Endothelial cell of umbilical vein (primary cell): ENCODE measurements at regions not wholly inside any gene's neighbourhood (a gene's known extent, or its start where the extent isn't known, plus 50 kb on each side); places are given as distances from the start of the nearest gene placed in this dataset.

ENCODE experiments used
- BruUV-seq: library from RNA; stranded (reverse); fragments of 400-500 nt; replicated peaks from 2 replicates; lab custom pipeline; 2021; lab: Mats Ljungman, UMichigan
- CTCF ChIA-PET: fragments of 300-600, 350-600 bp; sonication (Branson Sonifier 250); formaldehyde crosslinking; loops from one replicate; lab custom pipeline; 2021; ENCODE audit warnings: antibody characterized with exemption, inconsistent platforms; lab: Charles Lee
- POLR2A ChIA-PET: fragments of 300-600, 350-600 bp; sonication (Branson Sonifier 250); formaldehyde crosslinking; loops from one replicate; lab custom pipeline; 2021; ENCODE audit warnings: antibody characterized with exemption, inconsistent platforms; lab: Charles Lee
- DNase-seq: peaks from one replicate; pipeline ENCODE4 v3.0.0-alpha.2; 2011; ENCODE audit warnings: low read depth, low spot score
- FAIRE-seq: peaks from 2 replicates; lab custom pipeline; 2011; peaks lifted over from hg19 to GRCh38; lab: Jason Lieb, UNC
- H2AFZ ChIP-seq: 2 replicates; pipeline ENCODE4 v1.6.0; 2012; ENCODE audit warnings: low read depth, low read length, control low read depth, inconsistent platforms
- H3K27ac ChIP-seq: 2 replicates; pipeline ENCODE4 v1.5.1; 2011; ENCODE audit warnings: low read depth, mild to moderate bottlenecking, control low read depth, low read length, moderate library complexity; ENCODE audit not compliant: insufficient read depth
- H3K27me3 ChIP-seq, 2 experiments: 2 replicates each; pipeline versions ENCODE4 v1.6.0 to v1.6.1; 2011; ENCODE audit warnings: low read length in 2 of 2, mixed read lengths in 1 of 2; ENCODE audit not compliant: control insufficient read depth in 2 of 2, insufficient read depth in 2 of 2
- H3K36me3 ChIP-seq, 2 experiments: 2 replicates in 1 of 2; 3 replicates in 1 of 2; pipeline ENCODE4 v1.5.1; 2011; ENCODE audit warnings: low read length in 2 of 2, mild to moderate bottlenecking in 1 of 2, moderate library complexity in 1 of 2; ENCODE audit not compliant: control insufficient read depth in 2 of 2, insufficient read depth in 2 of 2; ENCODE audit errors: extremely low read depth in 1 of 2
- H3K4me1 ChIP-seq: 3 replicates; pipeline ENCODE4 v1.5.1; 2011; ENCODE audit warnings: mild to moderate bottlenecking, low read length; ENCODE audit not compliant: control insufficient read depth, insufficient read depth; ENCODE audit errors: extremely low read depth
- H3K4me2 ChIP-seq: 2 replicates; pipeline ENCODE4 v1.6.1; 2011; ENCODE audit warnings: low read length, control low read depth, mixed read lengths; ENCODE audit not compliant: insufficient read depth
- H3K4me3 ChIP-seq, 3 experiments: fragments of 200-600 bp in 1 of 3; sonication (generic), shearing (Covaris generic) in 1 of 3; replicated peaks in 1 of 3; 2 replicates each; pipeline ENCODE4 v1.5.1; 2011 to 2016; ENCODE audit warnings: control low read depth in 3 of 3, low read length in 3 of 3, mild to moderate bottlenecking in 2 of 3, inconsistent platforms in 1 of 3, low read depth in 1 of 3, moderate library complexity in 1 of 3; ENCODE audit not compliant: insufficient read depth in 1 of 3
- H3K79me2 ChIP-seq: 2 replicates; pipeline ENCODE4 v1.6.0; 2012; ENCODE audit warnings: low read length, inconsistent platforms; ENCODE audit not compliant: control insufficient read depth, insufficient read depth
- H3K9ac ChIP-seq: replicated peaks from 2 replicates; pipeline ENCODE3; 2011; ENCODE audit warnings: low read length, control low read depth; ENCODE audit not compliant: insufficient read depth; ENCODE audit errors: extremely low read depth
- H3K9me1 ChIP-seq: replicated peaks from 3 replicates; pipeline ENCODE4 v1.6.0; 2011; ENCODE audit warnings: mild to moderate bottlenecking, low read length; ENCODE audit not compliant: control insufficient read depth, insufficient read depth; ENCODE audit errors: extremely low read depth
- H3K9me3 ChIP-seq: replicated peaks from 2 replicates; pipeline ENCODE4 v1.5.1; 2012; ENCODE audit warnings: low read length, inconsistent platforms; ENCODE audit not compliant: control insufficient read depth, insufficient read depth
- H4K20me1 ChIP-seq: replicated peaks from 2 replicates; pipeline ENCODE3; 2011; ENCODE audit warnings: mild to moderate bottlenecking, low read length; ENCODE audit not compliant: control insufficient read depth, insufficient read depth; ENCODE audit errors: extremely low read depth
- EZH2 ChIP-seq: IDR thresholded peaks from 2 replicates; pipeline ENCODE4 v1.6.1; 2012; ENCODE audit warnings: borderline replicate concordance, low read depth, mild to moderate bottlenecking, moderate library complexity, low read length, inconsistent platforms; ENCODE audit not compliant: severe bottlenecking
- FOS ChIP-seq: IDR thresholded peaks from 2 replicates; pipeline ENCODE4 v1.6.1; 2011; ENCODE audit warnings: mild to moderate bottlenecking, low read length, moderate library complexity, borderline replicate concordance; ENCODE audit not compliant: insufficient read depth
- GATA2 ChIP-seq: IDR thresholded peaks from 2 replicates; pipeline ENCODE4 v1.7.0; 2011; ENCODE audit warnings: low read depth, mild to moderate bottlenecking, moderate library complexity, mixed read lengths, low read length; ENCODE audit not compliant: insufficient read length, insufficient read depth
- JUN ChIP-seq: IDR thresholded peaks from 2 replicates; pipeline ENCODE4 v1.6.1; 2011; ENCODE audit warnings: borderline replicate concordance, low read depth; ENCODE audit not compliant: insufficient read length, insufficient read depth
- MYC ChIP-seq: IDR thresholded peaks from one replicate; pipeline ENCODE4 v1.6.1; 2011; ENCODE audit warnings: mild to moderate bottlenecking, low read depth, low read length
- POLR2A ChIP-seq: IDR thresholded peaks from 2 replicates; pipeline ENCODE4 v1.6.1; 2012; ENCODE audit warnings: low read depth, mild to moderate bottlenecking, control low read depth, low read length
- POLR2AphosphoS5 ChIP-seq: IDR thresholded peaks from 2 replicates; pipeline ENCODE4 v1.6.1; 2012; ENCODE audit warnings: low read depth, mild to moderate bottlenecking, control low read depth, low read length, moderate library complexity; ENCODE audit not compliant: insufficient read depth
- dilution Hi-C: fragments of 300-500 bp; cut with MboI; formaldehyde crosslinking; loops from one replicate; pipeline ENCODE4 v1.15.0; 2019; ENCODE audit warnings: low sequenced_read_pairs; ENCODE audit not compliant: extremely low pct_ligation_motif_present
- intact Hi-C: fragments of 100-400 bp; cut with micrococcal nuclease; formaldehyde crosslinking; loops from one replicate; pipeline ENCODE4 v1.10.0; 2022
- TF ChIP-seq, protein P1 (sequence below): IDR thresholded peaks from 2 replicates; pipeline ENCODE4 v1.6.1; 2011; ENCODE audit not compliant: insufficient read depth, insufficient read length
- TF ChIP-seq, protein P2 (sequence below), 2 donors: IDR thresholded peaks; 1 replicate in 1 of 2; 2 replicates in 1 of 2; pipeline ENCODE4 v1.5.1; 2011; ENCODE audit warnings: low read length in 2 of 2, mild to moderate bottlenecking in 2 of 2, moderate library complexity in 2 of 2, control low read depth in 1 of 2, inconsistent platforms in 1 of 2, low read depth in 1 of 2; ENCODE audit not compliant: insufficient read depth in 1 of 2; ENCODE audit errors: extremely low read depth in 1 of 2

DNA sequence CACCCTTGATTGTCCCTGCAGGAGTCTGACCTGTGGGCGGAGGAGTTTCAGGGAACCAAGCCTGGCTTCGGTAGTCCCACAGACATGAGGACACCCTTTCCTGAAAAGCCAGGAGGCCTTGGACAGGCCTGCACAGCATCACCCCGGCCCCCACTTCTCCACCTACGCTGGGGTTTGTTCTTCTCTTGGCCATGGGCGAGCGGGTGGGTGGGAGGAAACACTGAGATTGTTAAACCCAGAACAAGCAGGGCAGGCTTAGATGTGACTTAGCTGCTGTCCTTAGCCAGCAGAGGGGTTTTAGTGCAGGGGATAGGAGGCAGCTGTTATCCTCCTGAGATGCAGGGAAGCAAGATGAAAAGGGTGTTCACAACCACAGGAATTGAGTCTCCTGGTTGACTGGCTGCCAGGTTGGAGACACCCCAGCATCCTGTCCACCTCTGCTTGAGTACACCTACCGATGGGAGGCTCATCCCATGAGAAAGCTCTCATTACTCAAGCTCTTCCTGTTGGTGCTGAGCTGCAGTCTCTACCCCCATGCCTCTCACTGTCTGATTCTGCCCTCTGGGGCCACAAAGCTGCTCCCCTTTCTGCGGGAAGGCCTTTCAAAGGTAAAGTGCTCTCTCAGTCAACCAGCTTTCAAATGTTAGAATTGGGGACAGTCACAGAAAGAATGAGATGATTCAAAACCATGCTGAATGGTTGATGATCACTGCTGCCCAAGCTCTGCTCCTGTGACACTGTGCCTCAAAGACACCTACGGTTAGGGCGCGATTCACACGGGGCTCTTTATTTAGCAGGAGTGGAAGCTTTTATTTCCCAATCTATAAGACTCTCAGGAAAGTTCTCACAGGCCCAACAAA lies 86.3 kb downstream of the IRF2BPL start:
- H3K9me1 ChIP-seq, result no peaks in the 10 kb centered on the region
- no peak overlapping the region for H3K4me3 ChIP-seq
- H3K4me1 ChIP-seq, result peaks cover 8% of the 10 kb centered on the region
- H4K20me1 ChIP-seq, result no peaks in the 10 kb centered on the region
- DNase-seq (no peak), FAIRE-seq (no peak)
- H3K27me3 ChIP-seq, result no peaks in the 10 kb centered on the region
- no peak overlapping the region for H3K4me2 ChIP-seq
- no peak overlapping the region for H3K27ac ChIP-seq
- H3K36me3 ChIP-seq, result no peaks in the 10 kb centered on the region
- dilution Hi-C loops (no loop called here), intact Hi-C loops (no loop called here)
- ChIA-PET CTCF (interaction anchor here (0.7 to 2.5 kb wide), 9 partner anchors 8 to 117 kb away, joined by 3 to 13 read pairs (median 3); no protein-coding TSS in a partner anchor), POLR2A (no interaction called here)
- H3K9ac ChIP-seq, result no peak overlapping the region
- TF ChIP-seq MYC (no peak), POLR2A (no peak)
- no peaks in the 10 kb centered on the region for H3K9me3 ChIP-seq
- no peaks in the 10 kb centered on the region for H3K79me2 ChIP-seq
- BruUV-seq, result no TSS peak
- H2AFZ ChIP-seq, result no peak overlapping the region

DNA sequence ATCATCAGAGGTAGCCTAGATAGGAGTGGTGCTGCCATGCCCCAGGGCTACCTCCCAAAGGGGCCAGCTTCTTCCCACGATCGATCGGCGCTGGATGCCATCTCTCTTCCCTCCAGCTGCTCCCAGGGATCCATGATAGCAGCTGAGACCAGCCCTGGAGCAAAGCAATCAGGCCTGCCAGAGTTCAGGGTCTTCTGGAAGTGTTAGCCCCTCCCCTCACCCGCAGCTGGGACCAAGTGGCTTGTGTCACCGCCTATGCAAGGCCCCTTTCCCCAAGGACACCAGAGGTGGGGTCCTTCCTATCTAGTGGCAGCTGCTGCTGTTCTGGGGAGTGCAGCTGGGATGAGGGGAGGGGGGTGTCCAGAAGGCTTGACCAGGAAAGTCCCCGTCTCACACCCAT lies 87.0 kb downstream of the IRF2BPL start:
- BruUV-seq, result no TSS peak
- H3K4me1 ChIP-seq, result peaks cover 2% of the 10 kb centered on the region
- H3K9ac ChIP-seq, result no peak overlapping the region
- no peaks in the 10 kb centered on the region for H3K27me3 ChIP-seq
- H3K9me3 ChIP-seq, result no peaks in the 10 kb centered on the region
- no peak overlapping the region for H3K27ac ChIP-seq
- DNase-seq (no peak), FAIRE-seq (no peak)
- H4K20me1 ChIP-seq, result no peaks in the 10 kb centered on the region
- intact Hi-C loops, result no loop called here
- TF ChIP-seq MYC (no peak), EZH2 (no peak), FOS (no peak), POLR2AphosphoS5 (no peak), JUN (no peak), GATA2 (no peak), POLR2A (no peak)
- TF ChIP-seq, protein P1, sequence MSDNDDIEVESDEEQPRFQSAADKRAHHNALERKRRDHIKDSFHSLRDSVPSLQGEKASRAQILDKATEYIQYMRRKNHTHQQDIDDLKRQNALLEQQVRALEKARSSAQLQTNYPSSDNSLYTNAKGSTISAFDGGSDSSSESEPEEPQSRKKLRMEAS, result no peak
- TF ChIP-seq, protein P2, sequence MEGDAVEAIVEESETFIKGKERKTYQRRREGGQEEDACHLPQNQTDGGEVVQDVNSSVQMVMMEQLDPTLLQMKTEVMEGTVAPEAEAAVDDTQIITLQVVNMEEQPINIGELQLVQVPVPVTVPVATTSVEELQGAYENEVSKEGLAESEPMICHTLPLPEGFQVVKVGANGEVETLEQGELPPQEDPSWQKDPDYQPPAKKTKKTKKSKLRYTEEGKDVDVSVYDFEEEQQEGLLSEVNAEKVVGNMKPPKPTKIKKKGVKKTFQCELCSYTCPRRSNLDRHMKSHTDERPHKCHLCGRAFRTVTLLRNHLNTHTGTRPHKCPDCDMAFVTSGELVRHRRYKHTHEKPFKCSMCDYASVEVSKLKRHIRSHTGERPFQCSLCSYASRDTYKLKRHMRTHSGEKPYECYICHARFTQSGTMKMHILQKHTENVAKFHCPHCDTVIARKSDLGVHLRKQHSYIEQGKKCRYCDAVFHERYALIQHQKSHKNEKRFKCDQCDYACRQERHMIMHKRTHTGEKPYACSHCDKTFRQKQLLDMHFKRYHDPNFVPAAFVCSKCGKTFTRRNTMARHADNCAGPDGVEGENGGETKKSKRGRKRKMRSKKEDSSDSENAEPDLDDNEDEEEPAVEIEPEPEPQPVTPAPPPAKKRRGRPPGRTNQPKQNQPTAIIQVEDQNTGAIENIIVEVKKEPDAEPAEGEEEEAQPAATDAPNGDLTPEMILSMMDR (IDR thresholded peaks at IDR 0.05; ENCODE audit: extremely low read depth in 1 of 2, insufficient read depth in 1 of 2, low read depth in 1 of 2, low read length in 2 of 2), result no peak
- no peak overlapping the region for H3K4me3 ChIP-seq
- H3K4me2 ChIP-seq, result no peak overlapping the region
- no peaks in the 10 kb centered on the region for H3K36me3 ChIP-seq
- H2AFZ ChIP-seq, result no peak overlapping the region
- H3K79me2 ChIP-seq, result no peaks in the 10 kb centered on the region
- H3K9me1 ChIP-seq, result no peaks in the 10 kb centered on the region
- dilution Hi-C loops, result no loop called here
- CTCF ChIA-PET, result interaction anchor here (0.7 to 2.5 kb wide), 6 partner anchors 13 to 112 kb away, joined by 3 to 13 read pairs (median 3); no protein-coding TSS in a partner anchor
- POLR2A ChIA-PET, result no interaction called here
